HCT116 (cell line): ENCODE measurements at regions not wholly inside any gene's neighbourhood (a gene's known extent, or its start where the extent isn't known, plus 50 kb on each side); places are given as distances from the start of the nearest gene placed in this dataset.

ENCODE experiments used
- ATAC-seq: fragments of 200-7000 bp; cut with Tn5 transposase; 2 replicates; pipeline ENCODE4 v1.9.1; 2020; ENCODE audit warnings: mild to moderate bottlenecking, moderate library complexity
- BruUV-seq: library from RNA; stranded (reverse); fragments of 400-500 nt; replicated peaks from 2 replicates; lab custom pipeline; 2021; lab: Mats Ljungman, UMichigan
- CTCF ChIA-PET: fragments of 300-600 bp; sonication (Branson Sonifier 250); formaldehyde crosslinking; loops from one replicate; lab custom pipeline; 2021; ENCODE audit warnings: antibody characterized with exemption; lab: Charles Lee
- POLR2A ChIA-PET: fragments of 300-600, 350-600 bp; sonication (Branson Sonifier 250); formaldehyde crosslinking; loops from one replicate; lab custom pipeline; 2021; ENCODE audit warnings: antibody characterized with exemption; lab: Charles Lee
- RAD21 ChIA-PET, 2 experiments: fragments of 300-600 bp; sonication (Branson Sonifier 250); formaldehyde crosslinking; loops; one replicate each; lab custom pipeline; 2023; ENCODE audit warnings: low total read pairs in 2 of 2; ENCODE audit not compliant: uncharacterized antibody in 2 of 2, unreplicated experiment in 2 of 2, low non-redundant PET in 1 of 2; lab: Charles Lee
- DNase-seq: peaks from one replicate; pipeline ENCODE4 v3.0.0-alpha.2; 2010; ENCODE audit warnings: low read depth, low spot score
- H2AFZ ChIP-seq: fragments of 200-600 bp; shearing (Covaris generic), sonication (generic); 2 replicates; pipeline ENCODE4 v1.6.1; 2017; ENCODE audit warnings: low read depth, mixed run types, mixed read lengths, antibody characterized with exemption, low read length; ENCODE audit not compliant: poor library complexity, severe bottlenecking
- H3K27ac ChIP-seq: 2 replicates; pipeline ENCODE4 v1.5.1; 2012; ENCODE audit warnings: low read depth, low read length
- H3K27me3 ChIP-seq: fragments of 200-600 bp; sonication (generic); 2 replicates; pipeline ENCODE4 v1.6.1; 2016; ENCODE audit warnings: mixed run types, low read length, mixed read lengths; ENCODE audit not compliant: insufficient read depth
- H3K36me3 ChIP-seq, 2 experiments: fragments of 200-500 bp in 1 of 2; fragments of 200-600 bp in 1 of 2; sonication (Bioruptor generic) in 1 of 2; sonication (generic) in 1 of 2; 2 replicates each; pipeline versions ENCODE4 v1.5.1 to v1.6.1; 2014 to 2016; ENCODE audit warnings: low read length in 2 of 2, inconsistent platforms in 1 of 2, mixed read lengths in 1 of 2, mixed run types in 1 of 2; ENCODE audit not compliant: insufficient read depth in 2 of 2, control insufficient read depth in 1 of 2
- H3K4me1 ChIP-seq, 2 experiments: fragments of 200-600 bp in 1 of 2; sonication (generic) in 1 of 2; 2 replicates each; pipeline versions ENCODE4 v1.5.1 to v1.6.1; 2012 to 2017; ENCODE audit warnings: low read length in 2 of 2, inconsistent platforms in 1 of 2, mild to moderate bottlenecking in 1 of 2, mixed read lengths in 1 of 2, mixed run types in 1 of 2, moderate library complexity in 1 of 2; ENCODE audit not compliant: insufficient read depth in 2 of 2, control insufficient read depth in 1 of 2
- H3K4me2 ChIP-seq: fragments of 200-600 bp; sonication (generic); 2 replicates; pipeline ENCODE4 v1.6.1; 2017; ENCODE audit warnings: mixed run types, low read length, mixed read lengths
- H3K4me3 ChIP-seq, 2 experiments: fragments of 200-600 bp in 1 of 2; sonication (generic) in 1 of 2; replicated peaks in 1 of 2; 2 replicates each; pipeline ENCODE4 v1.5.1; 2011 to 2016; ENCODE audit warnings: low read length in 2 of 2, control low read depth in 1 of 2, low read depth in 1 of 2, mild to moderate bottlenecking in 1 of 2, mixed read lengths in 1 of 2, mixed run types in 1 of 2
- H3K79me2 ChIP-seq: fragments of 200-600 bp; sonication (generic); 2 replicates; pipeline ENCODE4 v1.6.1; 2017; ENCODE audit warnings: mild to moderate bottlenecking, mixed run types, low read length, moderate library complexity, mixed read lengths; ENCODE audit not compliant: insufficient read depth
- H3K9ac ChIP-seq: fragments of 200-600 bp; sonication (generic); 2 replicates; pipeline ENCODE4 v1.6.1; 2016; ENCODE audit warnings: low read length, mixed read lengths
- H3K9me2 ChIP-seq: fragments of 200-600 bp; sonication (generic), shearing (Covaris generic); 2 replicates; pipeline ENCODE4 v1.6.1; 2017; ENCODE audit warnings: mixed run types, mild to moderate bottlenecking, moderate library complexity; ENCODE audit not compliant: insufficient read depth
- H3K9me3 ChIP-seq, 2 experiments: fragments of 200-500 bp in 1 of 2; fragments of 200-600 bp in 1 of 2; sonication (Bioruptor generic) in 1 of 2; sonication (generic) in 1 of 2; 2 replicates each; pipeline ENCODE4 v1.6.1; 2014 to 2017; ENCODE audit warnings: low read length in 2 of 2, mixed read lengths in 2 of 2, inconsistent platforms in 1 of 2, low read depth in 1 of 2, mild to moderate bottlenecking in 1 of 2, mixed run types in 1 of 2, moderate library complexity in 1 of 2; ENCODE audit not compliant: control insufficient read depth in 1 of 2, insufficient read depth in 1 of 2
- H4K20me1 ChIP-seq: fragments of 200-600 bp; sonication (generic), shearing (Covaris generic); 2 replicates; pipeline ENCODE4 v1.6.1; 2017; ENCODE audit warnings: mixed run types, mild to moderate bottlenecking, moderate library complexity; ENCODE audit not compliant: insufficient read depth
- ATF3 ChIP-seq: IDR thresholded peaks from 2 replicates; pipeline ENCODE4 v1.6.1; 2012
- CBX3 ChIP-seq: IDR thresholded peaks from 2 replicates; pipeline ENCODE4 v1.6.1; 2012; ENCODE audit warnings: low read depth
- CTCF ChIP-seq, 3 experiments: fragments of 200-600 bp in 1 of 3; sonication (generic) in 1 of 3; IDR thresholded peaks in 2 of 3; conservative IDR thresholded peaks in 1 of 3; 2 replicates each; pipeline ENCODE4 v1.5.1; 2012 to 2017; ENCODE audit warnings: low read depth in 2 of 3, low read length in 2 of 3, antibody characterized with exemption in 1 of 3, borderline replicate concordance in 1 of 3, control low read depth in 1 of 3, mild to moderate bottlenecking in 1 of 3, mixed read lengths in 1 of 3, mixed run types in 1 of 3, moderate library complexity in 1 of 3; ENCODE audit not compliant: insufficient read depth in 1 of 3
- EZH2 ChIP-seq: fragments of 200-600 bp; sonication (generic); IDR thresholded peaks from 2 replicates; pipeline ENCODE4 v1.6.1; 2017; ENCODE audit warnings: antibody characterized with exemption, mixed run types
- EZH2phosphoT487 ChIP-seq: fragments of 200-600 bp; IDR thresholded peaks from 2 replicates; pipeline ENCODE4 v1.6.1; 2018; ENCODE audit warnings: antibody characterized with exemption, borderline replicate concordance
- MAX ChIP-seq: IDR thresholded peaks from 2 replicates; pipeline ENCODE4 v1.6.1; 2012
- POLR2A ChIP-seq: IDR thresholded peaks from 2 replicates; pipeline ENCODE4 v1.7.0; 2011; ENCODE audit warnings: borderline replicate concordance; ENCODE audit not compliant: insufficient read depth, insufficient read length; ENCODE audit errors: extremely low read depth
- POLR2AphosphoS5 ChIP-seq: IDR thresholded peaks from 2 replicates; pipeline ENCODE4 v1.6.1; 2011; ENCODE audit warnings: mild to moderate bottlenecking, low read depth, low read length, moderate library complexity
- RAD21 ChIP-seq: IDR thresholded peaks from 2 replicates; pipeline ENCODE4 v1.6.1; 2012; ENCODE audit warnings: low read depth, mild to moderate bottlenecking
- SIN3A ChIP-seq: IDR thresholded peaks from 2 replicates; pipeline ENCODE4 v1.6.1; 2012; ENCODE audit warnings: low read depth
- YY1 ChIP-seq: IDR thresholded peaks from 2 replicates; pipeline ENCODE4 v1.6.1; 2011; ENCODE audit warnings: low read length, low read depth, moderate library complexity, mild to moderate bottlenecking; ENCODE audit not compliant: insufficient replicate concordance; ENCODE audit errors: extremely low read depth
- ZBTB33 ChIP-seq: IDR thresholded peaks from 2 replicates; pipeline ENCODE4 v1.6.1; 2011; ENCODE audit warnings: mild to moderate bottlenecking, low read length, moderate library complexity; ENCODE audit not compliant: insufficient replicate concordance; ENCODE audit errors: extremely low read depth
- ZNF274 ChIP-seq: fragments of 200-500 bp; sonication (Bioruptor generic); IDR thresholded peaks from 2 replicates; pipeline ENCODE4 v1.6.1; 2014; ENCODE audit warnings: mild to moderate bottlenecking, low read depth, low read length, inconsistent platforms
- intact Hi-C: fragments of 100-400 bp; cut with micrococcal nuclease; formaldehyde crosslinking; loops from 2 replicates; pipeline ENCODE4 v1.10.0; 2022

GRCh38 chr7:81073931-81074251 is 155.0 kb upstream of the SEMA3C start:
- no peaks in the 10 kb centered on the region for H3K79me2 ChIP-seq
- no peaks in the 10 kb centered on the region for H3K9me2 ChIP-seq
- peak overlapping the region in 1 of 2 experiments; percentile 22; a peak in 1 of 4 replicates for H3K4me3 ChIP-seq
- ATAC-seq, result no peak
- no peaks in the 10 kb centered on the region for H3K9me3 ChIP-seq
- H4K20me1 ChIP-seq, result no peaks in the 10 kb centered on the region
- ChIA-PET POLR2A (no interaction called here), RAD21 (no interaction called here), CTCF (no interaction called here)
- intact Hi-C loops, result loop anchor here (10.0 kb wide), 1 partner anchor 349 kb away; no protein-coding TSS in a partner anchor
- no peaks in the 10 kb centered on the region for H3K36me3 ChIP-seq
- DNase-seq, result no peak
- no peak overlapping the region for H3K27ac ChIP-seq
- peak overlapping the region; percentile 50 for H3K4me2 ChIP-seq
- peaks cover 22 to 32% of the 10 kb centered on the region in 2 experiments for H3K4me1 ChIP-seq
- peak overlapping the region; percentile 59 for H2AFZ ChIP-seq
- no TSS peak for BruUV-seq
- peak overlapping the region; percentile 37 for H3K9ac ChIP-seq
- TF ChIP-seq ATF3 (no peak), CBX3 (no peak), POLR2A (no peak), YY1 (no peak), EZH2phosphoT487 (no peak), ZBTB33 (no peak), MAX (no peak), SIN3A (no peak), CTCF (IDR thresholded peaks at IDR 0.05 in 2 of 3, conservative IDR thresholded peaks at IDR 0.05 in 1 of 3; ENCODE audit: borderline replicate concordance in 1 of 3, insufficient read depth in 1 of 3, low read depth in 2 of 3, low read length in 2 of 3) (no peak), EZH2 (no peak), POLR2AphosphoS5 (no peak), ZNF274 (no peak), RAD21 (no peak)
- no peaks in the 10 kb centered on the region for H3K27me3 ChIP-seq
